ENCODE measurements at regions not wholly inside any gene's neighbourhood (a gene's known extent, or its start where the extent isn't known, plus 50 kb on each side); places are given as distances from the start of the nearest gene placed in this dataset.

DNA sequence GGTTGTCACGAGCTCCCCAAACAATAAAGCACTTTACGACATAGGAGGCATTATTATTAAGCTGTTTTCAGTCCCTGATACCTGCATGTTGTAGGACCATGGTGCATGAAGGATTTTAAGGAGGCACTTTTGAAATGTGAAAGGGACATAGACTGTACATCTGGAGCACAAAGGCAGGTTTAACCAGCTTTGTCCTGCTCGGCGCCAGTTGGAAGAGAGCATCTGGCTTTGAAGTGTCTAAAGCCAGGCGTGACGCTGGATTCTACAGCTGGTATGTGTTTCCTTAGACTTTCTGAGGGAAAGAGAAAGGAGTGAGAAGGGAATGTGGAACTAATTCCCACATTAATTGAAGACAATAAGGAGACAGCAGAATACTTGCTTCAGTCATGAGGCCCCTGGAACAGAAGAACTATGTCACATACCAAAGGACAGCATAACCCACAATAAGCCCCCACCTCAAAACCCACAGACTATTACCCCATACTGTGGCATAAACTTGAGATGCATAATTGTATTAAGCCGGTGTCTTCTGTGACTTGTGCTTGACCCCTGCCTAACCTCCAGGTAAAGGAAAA, 381.0 kb upstream of the MEX3C start:
- H2BK20ac ChIP-seq (ENCODE audit: low read length), result no peak overlapping the region
- no peaks in the 10 kb centered on the region for H3K79me2 ChIP-seq (ENCODE audit: control insufficient read depth in 1 of 2, insufficient read depth in 2 of 2, low read length in 2 of 2)
- H4K20me1 ChIP-seq (replicated peaks in 1 of 2; ENCODE audit: control insufficient read depth in 1 of 2, insufficient read depth in 2 of 2, low read length in 2 of 2), result no peaks in the 10 kb centered on the region
- H3K23me2 ChIP-seq (ENCODE audit: low read depth, low read length), result no peaks in the 10 kb centered on the region
- no peak overlapping the region for H4K91ac ChIP-seq (replicated peaks; ENCODE audit: insufficient read length, low read length)
- H3K4me1 ChIP-seq (replicated peaks in 1 of 4; ENCODE audit: control insufficient read depth in 3 of 4, insufficient read depth in 4 of 4, low read length in 3 of 4), result peaks cover 0 to 4% (median 0%) of the 10 kb centered on the region in 4 experiments; a peak in 1 of 7 replicates
- H2AK5ac ChIP-seq (ENCODE audit: low read depth, low read length), result no peak overlapping the region
- no peak overlapping the region for H3K4ac ChIP-seq (replicated peaks; ENCODE audit: insufficient read length, low read depth, low read length)
- no peak overlapping the region for H2AFZ ChIP-seq (ENCODE audit: low read length)
- no peak overlapping the region for H3K4me3 ChIP-seq (ENCODE audit: extremely low read depth in 1 of 4, insufficient read depth in 2 of 4, low read depth in 3 of 4, low read length in 4 of 4)
- DNase-seq (ENCODE audit: low read depth in 1 of 2, low spot score in 2 of 2) (no peak), FAIRE-seq (no peak)
- no peak overlapping the region for H2BK120ac ChIP-seq (replicated peaks; ENCODE audit: low read depth, low read length)
- H3K9ac ChIP-seq (replicated peaks in 1 of 4; ENCODE audit: extremely low read depth in 1 of 4, low read depth in 3 of 4, low read length in 3 of 4), result no peak overlapping the region
- no peak overlapping the region for H3K27ac ChIP-seq (ENCODE audit: low read depth, low read length)
- no peak overlapping the region for H3K4me2 ChIP-seq (ENCODE audit: insufficient read depth in 1 of 2, low read depth in 2 of 2, low read length in 2 of 2)
- H2BK15ac ChIP-seq (ENCODE audit: low read length), result no peak overlapping the region
- CTCF ChIA-PET (ENCODE audit: partially characterized antibody), result no interaction called here
- no peak overlapping the region for H2BK5ac ChIP-seq (ENCODE audit: low read depth, low read length)
- no peaks in the 10 kb centered on the region for H3K36me3 ChIP-seq (ENCODE audit: control insufficient read depth in 2 of 4, insufficient read depth in 4 of 4, low read length in 3 of 4)
- no peak overlapping the region for H2BK12ac ChIP-seq (ENCODE audit: low read depth, low read length)
- H4K8ac ChIP-seq (ENCODE audit: extremely low read depth, insufficient read depth, low read length), result no peak overlapping the region
- TF ChIP-seq POLR2AphosphoS5 (IDR thresholded peaks at IDR 0.05; ENCODE audit: low read depth, low read length) (no peak), RBBP5 (IDR thresholded peaks at IDR 0.05; ENCODE audit: borderline replicate concordance, low read depth, low read length) (no peak), POU5F1 (IDR thresholded peaks at IDR 0.05; ENCODE audit: low read depth, low read length) (no peak), RXRA (IDR thresholded peaks at IDR 0.05; ENCODE audit: insufficient read depth, low read depth, low read length) (no peak), CBX8 (IDR thresholded peaks at IDR 0.05; ENCODE audit: borderline replicate concordance, low read depth, low read length) (no peak), JUN (IDR thresholded peaks at IDR 0.05; ENCODE audit: low read depth, low read length) (no peak)
- TF ChIP-seq, protein P1, sequence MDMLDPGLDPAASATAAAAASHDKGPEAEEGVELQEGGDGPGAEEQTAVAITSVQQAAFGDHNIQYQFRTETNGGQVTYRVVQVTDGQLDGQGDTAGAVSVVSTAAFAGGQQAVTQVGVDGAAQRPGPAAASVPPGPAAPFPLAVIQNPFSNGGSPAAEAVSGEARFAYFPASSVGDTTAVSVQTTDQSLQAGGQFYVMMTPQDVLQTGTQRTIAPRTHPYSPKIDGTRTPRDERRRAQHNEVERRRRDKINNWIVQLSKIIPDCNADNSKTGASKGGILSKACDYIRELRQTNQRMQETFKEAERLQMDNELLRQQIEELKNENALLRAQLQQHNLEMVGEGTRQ (IDR thresholded peaks at IDR 0.05; ENCODE audit: low read length), result no peak
- TF ChIP-seq, protein P2, sequence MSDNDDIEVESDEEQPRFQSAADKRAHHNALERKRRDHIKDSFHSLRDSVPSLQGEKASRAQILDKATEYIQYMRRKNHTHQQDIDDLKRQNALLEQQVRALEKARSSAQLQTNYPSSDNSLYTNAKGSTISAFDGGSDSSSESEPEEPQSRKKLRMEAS (IDR thresholded peaks at IDR 0.05), result no peak
- no peak overlapping the region for H4K5ac ChIP-seq (ENCODE audit: insufficient read length, low read depth, low read length)
- H3K23ac ChIP-seq (ENCODE audit: insufficient read length), result no peak overlapping the region
- 92% methylated on average over 7 of the region's 7 CpGs; no CpG with 5 or more reads in 1 of the 2 experiments for WGBS, 2 experiments (ENCODE audit: extremely low coverage in 1 of 2, insufficient coverage in 1 of 2, insufficient read length in 1 of 2, insufficient replicate concordance in 2 of 2, low coverage in 1 of 2, low lambda C conversion rate in 2 of 2, missing lambda C conversion rate in 1 of 2)
- no peak overlapping the region for H3K18ac ChIP-seq (ENCODE audit: extremely low read depth, low read length)
- peaks cover 0 to 2% (median 0%) of the 10 kb centered on the region in 4 experiments; a peak in 2 of 7 replicates for H3K27me3 ChIP-seq (replicated peaks in 1 of 4; ENCODE audit: control insufficient read depth in 3 of 4, extremely low read depth in 1 of 4, insufficient read depth in 3 of 4, low read length in 3 of 4)
- no peak overlapping the region for H3K14ac ChIP-seq (ENCODE audit: insufficient read length)
- no peak overlapping the region for H3K56ac ChIP-seq (replicated peaks; ENCODE audit: insufficient read length, low read depth, low read length)
- H3K9me3 ChIP-seq (ENCODE audit: insufficient read depth in 2 of 2, low read depth in 1 of 2, low read length in 1 of 2), result no peaks in the 10 kb centered on the region
- H3K79me1 ChIP-seq (ENCODE audit: low read depth, low read length), result no peaks in the 10 kb centered on the region
- POLR2A ChIA-PET (ENCODE audit: partially characterized antibody), result no interaction called here
